ENCODE measurements at regions not wholly inside any gene's neighbourhood (a gene's known extent, or its start where the extent isn't known, plus 50 kb on each side); places are given as distances from the start of the nearest gene placed in this dataset.

DNA sequence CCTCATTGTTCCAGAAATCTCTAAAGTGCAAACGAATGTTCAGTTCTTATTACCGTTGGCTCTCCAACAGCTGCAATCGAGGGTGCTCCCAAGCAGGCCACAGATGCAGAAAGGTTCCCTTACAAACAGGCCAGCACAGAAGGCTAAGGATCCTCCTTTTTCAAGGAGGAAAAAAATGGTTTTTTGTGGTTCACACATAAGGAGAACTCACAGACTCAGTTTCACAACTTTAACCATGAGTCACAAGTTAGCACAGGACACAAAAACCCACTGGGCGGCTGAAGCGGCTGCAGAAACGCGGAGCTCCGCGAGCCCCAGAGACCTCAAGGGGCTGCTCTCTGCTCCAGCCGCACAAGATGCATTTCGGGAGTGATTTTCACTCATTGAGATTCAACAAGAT is 98.2 kb upstream of the PRR5 start (continued):
- TF ChIP-seq, protein P1, sequence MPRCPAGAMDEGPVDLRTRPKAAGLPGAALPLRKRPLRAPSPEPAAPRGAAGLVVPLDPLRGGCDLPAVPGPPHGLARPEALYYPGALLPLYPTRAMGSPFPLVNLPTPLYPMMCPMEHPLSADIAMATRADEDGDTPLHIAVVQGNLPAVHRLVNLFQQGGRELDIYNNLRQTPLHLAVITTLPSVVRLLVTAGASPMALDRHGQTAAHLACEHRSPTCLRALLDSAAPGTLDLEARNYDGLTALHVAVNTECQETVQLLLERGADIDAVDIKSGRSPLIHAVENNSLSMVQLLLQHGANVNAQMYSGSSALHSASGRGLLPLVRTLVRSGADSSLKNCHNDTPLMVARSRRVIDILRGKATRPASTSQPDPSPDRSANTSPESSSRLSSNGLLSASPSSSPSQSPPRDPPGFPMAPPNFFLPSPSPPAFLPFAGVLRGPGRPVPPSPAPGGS (IDR thresholded peaks at IDR 0.05; ENCODE audit: borderline replicate concordance, insufficient read depth, low read depth, low read length, poor library complexity, severe bottlenecking), result no peak
- TF ChIP-seq RFX5 (IDR thresholded peaks at IDR 0.05; ENCODE audit: low read depth, low read length) (no peak), TAF1 (IDR thresholded peaks at IDR 0.05; ENCODE audit: borderline replicate concordance, low read depth, low read length) (no peak), IRF4 (IDR thresholded peaks at IDR 0.05; ENCODE audit: low read depth, low read length) (no peak), PML (IDR thresholded peaks at IDR 0.05; ENCODE audit: low read length) (no peak), JUNB (IDR thresholded peaks at IDR 0.05) (no peak)

DNA sequence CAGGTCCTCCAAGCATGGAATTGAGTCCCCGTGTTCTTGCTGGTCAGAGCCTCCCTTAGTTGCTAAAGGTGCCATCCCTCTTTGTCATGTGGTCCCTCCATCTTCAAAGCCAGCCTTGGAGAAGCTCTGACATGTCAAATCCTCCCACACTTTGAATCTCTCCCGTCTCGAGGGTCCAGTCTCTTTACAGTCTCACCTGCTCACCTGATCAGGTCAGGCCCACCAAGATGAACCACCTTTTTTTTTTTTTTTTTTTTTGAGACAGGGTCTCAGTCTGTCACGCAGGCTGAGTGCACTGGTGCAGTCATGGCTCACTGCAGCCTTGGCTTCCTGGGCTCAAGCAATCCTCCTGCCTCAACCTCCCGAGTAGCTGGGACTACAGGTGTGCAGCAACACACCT is 100.3 kb upstream of the PRR5 start:
- H3K4me1 ChIP-seq (ENCODE audit: control insufficient read depth, insufficient read depth, low read length), result no peaks in the 10 kb centered on the region
- H3K4me2 ChIP-seq (ENCODE audit: control insufficient read depth, insufficient read depth), result no peak overlapping the region
- no peak for ATAC-seq
- in situ Hi-C loops (cut with MboI), result no loop called here
- WGBS (ENCODE audit: insufficient coverage, insufficient replicate concordance, low lambda C conversion rate, missing lambda C conversion rate), result 8% methylated on average over 4 of the region's 5 CpGs
- no peaks in the 10 kb centered on the region for H4K20me1 ChIP-seq (ENCODE audit: control insufficient read depth, insufficient read depth)
- H3K79me2 ChIP-seq (ENCODE audit: control insufficient read depth, insufficient read depth, low read length), result no peaks in the 10 kb centered on the region
- DNase-seq (ENCODE audit: low read depth, low spot score), result no peak
- H3K36me3 ChIP-seq (ENCODE audit: control insufficient read depth in 2 of 2, insufficient read depth in 2 of 2, low read length in 1 of 2), result no peaks in the 10 kb centered on the region
- H3K4me3 ChIP-seq, result no peak overlapping the region
- no peak overlapping the region for H3K9ac ChIP-seq (ENCODE audit: control insufficient read depth, insufficient read depth, low read length)
- no peak overlapping the region for H2AFZ ChIP-seq (ENCODE audit: control insufficient read depth, low read depth, low read length)
- H3K9me3 ChIP-seq (replicated peaks; ENCODE audit: control insufficient read depth, insufficient read depth, low read length), result no peaks in the 10 kb centered on the region
- no peak for FAIRE-seq
- no peak overlapping the region for H3K27ac ChIP-seq (ENCODE audit: control insufficient read depth, insufficient read depth)
- intact Hi-C loops (cut with micrococcal nuclease; ENCODE audit: unreplicated experiment), result no loop called here
- TF ChIP-seq RAD21 (IDR thresholded peaks at IDR 0.05; ENCODE audit: insufficient read depth, low read depth, low read length), result no peak
- no peak for TF ChIP-seq MYB (IDR thresholded peaks at IDR 0.05; ENCODE audit: borderline replicate concordance, low read depth, low read length)
- TF ChIP-seq, protein P1 (IDR thresholded peaks at IDR 0.05; ENCODE audit: borderline replicate concordance, insufficient read depth, low read depth, low read length, poor library complexity, severe bottlenecking), result no peak
- TF ChIP-seq MTA2 (IDR thresholded peaks at IDR 0.05; ENCODE audit: low read depth), result no peak
- TF ChIP-seq SREBF1 (IDR thresholded peaks at IDR 0.05; ENCODE audit: low read length), result no peak
- no peak for TF ChIP-seq MTA3 (IDR thresholded peaks at IDR 0.05; ENCODE audit: borderline replicate concordance, low read length)
- TF ChIP-seq, protein P2, sequence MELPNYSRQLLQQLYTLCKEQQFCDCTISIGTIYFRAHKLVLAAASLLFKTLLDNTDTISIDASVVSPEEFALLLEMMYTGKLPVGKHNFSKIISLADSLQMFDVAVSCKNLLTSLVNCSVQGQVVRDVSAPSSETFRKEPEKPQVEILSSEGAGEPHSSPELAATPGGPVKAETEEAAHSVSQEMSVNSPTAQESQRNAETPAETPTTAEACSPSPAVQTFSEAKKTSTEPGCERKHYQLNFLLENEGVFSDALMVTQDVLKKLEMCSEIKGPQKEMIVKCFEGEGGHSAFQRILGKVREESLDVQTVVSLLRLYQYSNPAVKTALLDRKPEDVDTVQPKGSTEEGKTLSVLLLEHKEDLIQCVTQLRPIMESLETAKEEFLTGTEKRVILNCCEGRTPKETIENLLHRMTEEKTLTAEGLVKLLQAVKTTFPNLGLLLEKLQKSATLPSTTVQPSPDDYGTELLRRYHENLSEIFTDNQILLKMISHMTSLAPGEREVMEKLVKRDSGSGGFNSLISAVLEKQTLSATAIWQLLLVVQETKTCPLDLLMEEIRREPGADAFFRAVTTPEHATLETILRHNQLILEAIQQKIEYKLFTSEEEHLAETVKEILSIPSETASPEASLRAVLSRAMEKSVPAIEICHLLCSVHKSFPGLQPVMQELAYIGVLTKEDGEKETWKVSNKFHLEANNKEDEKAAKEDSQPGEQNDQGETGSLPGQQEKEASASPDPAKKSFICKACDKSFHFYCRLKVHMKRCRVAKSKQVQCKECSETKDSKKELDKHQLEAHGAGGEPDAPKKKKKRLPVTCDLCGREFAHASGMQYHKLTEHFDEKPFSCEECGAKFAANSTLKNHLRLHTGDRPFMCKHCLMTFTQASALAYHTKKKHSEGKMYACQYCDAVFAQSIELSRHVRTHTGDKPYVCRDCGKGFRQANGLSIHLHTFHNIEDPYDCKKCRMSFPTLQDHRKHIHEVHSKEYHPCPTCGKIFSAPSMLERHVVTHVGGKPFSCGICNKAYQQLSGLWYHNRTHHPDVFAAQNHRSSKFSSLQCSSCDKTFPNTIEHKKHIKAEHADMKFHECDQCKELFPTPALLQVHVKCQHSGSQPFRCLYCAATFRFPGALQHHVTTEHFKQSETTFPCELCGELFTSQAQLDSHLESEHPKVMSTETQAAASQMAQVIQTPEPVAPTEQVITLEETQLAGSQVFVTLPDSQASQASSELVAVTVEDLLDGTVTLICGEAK (IDR thresholded peaks at IDR 0.05; ENCODE audit: borderline replicate concordance), result no peak
- CTCF ChIA-PET, result no interaction called here
- no peaks in the 10 kb centered on the region; a peak in 2 of 4 replicates for H3K27me3 ChIP-seq (replicated peaks in 1 of 2; ENCODE audit: control insufficient read depth in 2 of 2, insufficient read depth in 2 of 2, low read length in 1 of 2)
- BruUV-seq (replicated peaks), result no TSS peak
- POLR2A ChIA-PET, result no interaction called here
- SMC1A ChIA-PET (ENCODE audit: uncharacterized antibody, unreplicated experiment), result no interaction called here
- RAD21 ChIA-PET (ENCODE audit: unreplicated experiment), result no interaction called here
